T-helper 2 cell (primary cell): ENCODE measurements at regions not wholly inside any gene's neighbourhood (a gene's known extent, or its start where the extent isn't known, plus 50 kb on each side); places are given as distances from the start of the nearest gene placed in this dataset.
A peak's percentile ranks its signal among the peaks of the same experiment; 100 is the strongest.

Source experiments
- DNase-seq, 5 experiments: peaks; one replicate each; pipeline versions ENCODE4 v3.0.0 to v3.0.0-alpha.2; 2012 to 2022

- no peak for DNase-seq
These were observed 94.3 kb upstream of the DOCK10 start for GRCh38 chr2:225136552-225136951.

- DNase-seq: no peak
These were observed 89.6 kb upstream of the DOCK10 start for GRCh38 chr2:225131898-225132297.

- DNase-seq: no peak
These were observed 87.8 kb upstream of the DOCK10 start for GRCh38 chr2:225130093-225130492.

- no peak for DNase-seq
These were observed 82.2 kb upstream of the DOCK10 start for GRCh38 chr2:225124311-225125017.

GRCh38 chr2:225122583-225123486 is 80.6 kb upstream of the DOCK10 start:
- peak in 1 of 5 experiments; percentile 17 for DNase-seq

GRCh38 chr2:225122007-225122406 is 79.7 kb upstream of the DOCK10 start:
- DNase-seq: peak in 1 of 5 experiments; percentile 11

- no peak for DNase-seq
These were observed 77.9 kb upstream of the DOCK10 start for GRCh38 chr2:225120186-225120585.

- DNase-seq: no peak
These were observed 74.9 kb upstream of the DOCK10 start for GRCh38 chr2:225117051-225117716.

GRCh38 chr2:225114786-225115323 is 72.6 kb upstream of the DOCK10 start:
- DNase-seq: no peak

- DNase-seq: no peak
These were observed 71.2 kb upstream of the DOCK10 start for GRCh38 chr2:225113371-225114015.

GRCh38 chr2:225112362-225113126 is 70.3 kb upstream of the DOCK10 start:
- no peak for DNase-seq

GRCh38 chr2:225108805-225109204 is 66.5 kb upstream of the DOCK10 start:
- no peak for DNase-seq

GRCh38 chr2:225104971-225105370 is 62.7 kb upstream of the DOCK10 start:
- DNase-seq: no peak

- DNase-seq: no peak
These were observed 62.1 kb upstream of the DOCK10 start for GRCh38 chr2:225104321-225104720.

- DNase-seq: no peak
These were observed 61.5 kb upstream of the DOCK10 start for GRCh38 chr2:225103737-225104141.

GRCh38 chr2:225100856-225101294 is 58.6 kb upstream of the DOCK10 start:
- no peak for DNase-seq

GRCh38 chr2:225100269-225100668 is 58.0 kb upstream of the DOCK10 start:
- no peak for DNase-seq

- no peak for DNase-seq
These were observed 54.8 kb upstream of the DOCK10 start for GRCh38 chr2:225097035-225097434.
